Heart left ventricle (tissue), 13 donors: ENCODE measurements at regions not wholly inside any gene's neighbourhood (a gene's known extent, or its start where the extent isn't known, plus 50 kb on each side); places are given as distances from the start of the nearest gene placed in this dataset.

Experiments
- CTCF ChIP-seq, 12 donors: fragments of 200-600 bp; sonication (generic) in 4 of 12; IDR thresholded peaks; one replicate each; pipeline versions ENCODE4 v1.5.0 to v1.8.0; 2018 to 2022; ENCODE audit warnings: antibody characterized with exemption in 12 of 12, mild to moderate bottlenecking in 5 of 12
- POLR2A ChIP-seq, 2 donors: fragments of 450-650 bp; IDR thresholded peaks; one replicate each; pipeline ENCODE4 v1.6.1; 2017; ENCODE audit warnings: antibody characterized with exemption in 2 of 2, mild to moderate bottlenecking in 2 of 2, moderate library complexity in 2 of 2
- donor health status: ischemic (EF 13 %, LVEDD 7.1; RV severe dilation, severe dysfunction).
- donor health status: DM: no; HTN: yes; CAD: no.
- donor health status: DM: no; HTN: no; CAD: no.
- donor health status: ischemic (EF 25% LVEDD 6.9; RV normal size, moderate dysfunction).
- donor health status: ischemic (EF 25% LVEDD 5.7; RV mildly dilated, moderate dysfunction).
- donor health status: ischemic (EF 35%, LVEDD 5.7; RV mildly dilated, moderate dysfunction).
- donor health status: nonischemic (EF 11% LVEDD 7.7; RV severe dilation, severe dysfunction).
- donor health status: DM: yes; HTN: yes; CAD: no.
- donor health status: PGD.
- donor health status: ischemic (EF 29% LVEDD 5.4; RV normal size, mild dysfunction).
- donor health status: nonischemic (EF 23%, LVEDD 6.1; RV moderate dilation, normal function).

GRCh38 chr13:103517066-103517767, 451.0 kb upstream of the SLC10A2 start:
- no peak for TF ChIP-seq CTCF (IDR thresholded peaks at IDR 0.05)
- no peak for TF ChIP-seq POLR2A (IDR thresholded peaks at IDR 0.05)
